Activated CD8-positive, alpha-beta T cell treated with anti-CD3 and anti-CD28 coated beads for 36 hours (primary cell): ENCODE measurements at regions not wholly inside any gene's neighbourhood (a gene's known extent, or its start where the extent isn't known, plus 50 kb on each side); places are given as distances from the start of the nearest gene placed in this dataset.
"Not testable (repeated sequence)": the region's sequence is repeated elsewhere in the genome, so short reads cannot be mapped to it uniquely, and the experiment has no call there.

Experiments used
- ATAC-seq: fragments of 200-7000 bp; cut with Tn5 transposase; one replicate; pipeline ENCODE4 v1.10.0; 2021; ENCODE audit warnings: mild to moderate bottlenecking, moderate library complexity
- CTCF ChIA-PET: fragments of 350-600 bp; sonication (Branson Sonifier 250); formaldehyde crosslinking; loops from one replicate; lab custom pipeline; 2021; ENCODE audit warnings: antibody characterized with exemption; lab: Charles Lee
- POLR2A ChIA-PET: fragments of 350-600 bp; sonication (Branson Sonifier 250); formaldehyde crosslinking; loops from one replicate; lab custom pipeline; 2021; ENCODE audit warnings: antibody characterized with exemption; lab: Charles Lee
- DNase-seq: peaks from one replicate; pipeline ENCODE4 v3.0.0-alpha.2; 2020
- H3K27ac Mint-ChIP-seq: one replicate; pipeline ENCODE4 v1.8.0; 2021; ENCODE audit warnings: mild to moderate bottlenecking, mixed read lengths
- H3K27me3 Mint-ChIP-seq: one replicate; pipeline ENCODE4 v1.8.0; 2021; ENCODE audit warnings: mixed read lengths
- H3K36me3 Mint-ChIP-seq: one replicate; pipeline ENCODE4 v1.8.0; 2021; ENCODE audit warnings: low read depth, mixed read lengths
- H3K4me1 Mint-ChIP-seq: one replicate; pipeline ENCODE4 v1.8.0; 2021; ENCODE audit warnings: low read depth, mixed read lengths
- H3K4me3 Mint-ChIP-seq: one replicate; pipeline ENCODE4 v1.8.0; 2021; ENCODE audit warnings: mild to moderate bottlenecking, moderate library complexity, mixed read lengths
- H3K9me3 Mint-ChIP-seq: one replicate; pipeline ENCODE4 v1.8.0; 2021; ENCODE audit warnings: mixed read lengths
- intact Hi-C: fragments of 100-400 bp; cut with micrococcal nuclease; formaldehyde crosslinking; loops from one replicate; pipeline ENCODE4 v1.10.0; 2022
- TF ChIP-seq, protein P1 (sequence below): fragments of 200-600 bp; IDR thresholded peaks from one replicate; pipeline ENCODE4 v1.8.0; 2022; ENCODE audit warnings: antibody characterized with exemption, mild to moderate bottlenecking

DNA sequence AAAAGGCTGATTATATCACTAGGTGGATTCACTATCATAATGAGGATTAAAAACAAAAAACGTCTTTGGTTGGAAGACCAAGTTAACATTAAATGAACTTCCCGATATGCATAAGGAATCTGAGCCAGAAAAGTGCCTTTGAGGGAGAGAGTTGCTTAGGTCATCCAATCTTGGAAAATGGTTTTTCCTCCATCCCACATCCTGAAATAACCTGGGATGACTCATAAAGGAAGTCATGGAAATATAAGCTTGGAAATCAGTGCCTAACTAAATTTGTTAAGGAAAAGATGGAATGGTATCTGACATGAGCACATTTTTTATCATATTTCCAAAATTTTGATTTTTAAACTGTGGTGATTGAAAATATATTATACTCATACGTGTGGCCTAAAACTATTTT is 66.0 kb downstream of the KBTBD8 start:
- intact Hi-C loops, result no loop called here
- ChIA-PET CTCF (interaction anchor here (1.0 kb wide), 1 partner anchor 50 kb away, joined by 3 read pairs; no protein-coding TSS in a partner anchor), POLR2A (no interaction called here)
- Mint-ChIP-seq H3K4me3 (no peak overlapping the region), H3K27me3 (peaks cover 5% of the 10 kb centered on the region), H3K9me3 (peaks cover 6% of the 10 kb centered on the region), H3K27ac (no peak overlapping the region), H3K36me3 (peaks cover 3% of the 10 kb centered on the region), H3K4me1 (no peaks in the 10 kb centered on the region)
- no peak for DNase-seq
- TF ChIP-seq, protein P1, sequence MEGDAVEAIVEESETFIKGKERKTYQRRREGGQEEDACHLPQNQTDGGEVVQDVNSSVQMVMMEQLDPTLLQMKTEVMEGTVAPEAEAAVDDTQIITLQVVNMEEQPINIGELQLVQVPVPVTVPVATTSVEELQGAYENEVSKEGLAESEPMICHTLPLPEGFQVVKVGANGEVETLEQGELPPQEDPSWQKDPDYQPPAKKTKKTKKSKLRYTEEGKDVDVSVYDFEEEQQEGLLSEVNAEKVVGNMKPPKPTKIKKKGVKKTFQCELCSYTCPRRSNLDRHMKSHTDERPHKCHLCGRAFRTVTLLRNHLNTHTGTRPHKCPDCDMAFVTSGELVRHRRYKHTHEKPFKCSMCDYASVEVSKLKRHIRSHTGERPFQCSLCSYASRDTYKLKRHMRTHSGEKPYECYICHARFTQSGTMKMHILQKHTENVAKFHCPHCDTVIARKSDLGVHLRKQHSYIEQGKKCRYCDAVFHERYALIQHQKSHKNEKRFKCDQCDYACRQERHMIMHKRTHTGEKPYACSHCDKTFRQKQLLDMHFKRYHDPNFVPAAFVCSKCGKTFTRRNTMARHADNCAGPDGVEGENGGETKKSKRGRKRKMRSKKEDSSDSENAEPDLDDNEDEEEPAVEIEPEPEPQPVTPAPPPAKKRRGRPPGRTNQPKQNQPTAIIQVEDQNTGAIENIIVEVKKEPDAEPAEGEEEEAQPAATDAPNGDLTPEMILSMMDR, result no peak
- ATAC-seq, result no peak

DNA sequence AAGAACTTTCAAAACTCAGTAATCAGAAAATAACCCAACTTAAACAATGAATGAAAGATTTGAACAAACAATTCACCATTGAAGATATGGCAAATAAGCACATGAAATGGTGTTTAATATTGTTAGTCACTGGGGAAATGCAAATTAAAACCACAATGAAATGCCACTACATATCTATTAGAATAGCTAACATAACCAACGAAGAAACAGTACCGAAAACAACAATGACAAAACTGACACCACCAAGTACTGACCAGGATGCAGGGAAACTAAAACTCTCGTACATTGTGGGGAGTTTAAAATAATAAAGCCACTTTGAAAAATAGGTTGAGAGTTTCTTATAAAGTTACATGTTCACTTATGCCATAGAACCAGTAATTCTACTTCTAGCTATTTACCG is 69.1 kb downstream of the KBTBD8 start:
- Mint-ChIP-seq H3K9me3 (no peaks in the 10 kb centered on the region), H3K36me3 (no peaks in the 10 kb centered on the region), H3K27me3 (peaks cover 2% of the 10 kb centered on the region), H3K27ac (no peak overlapping the region), H3K4me1 (no peaks in the 10 kb centered on the region), H3K4me3 (no peak overlapping the region)
- intact Hi-C loops, result no loop called here
- CTCF ChIA-PET, result interaction anchor here (1.9 kb wide), 1 partner anchor 129 kb away, joined by 6 read pairs; no protein-coding TSS in a partner anchor
- no peak for ATAC-seq
- TF ChIP-seq, protein P1, result no peak
- DNase-seq, result no peak
- POLR2A ChIA-PET, result no interaction called here

DNA sequence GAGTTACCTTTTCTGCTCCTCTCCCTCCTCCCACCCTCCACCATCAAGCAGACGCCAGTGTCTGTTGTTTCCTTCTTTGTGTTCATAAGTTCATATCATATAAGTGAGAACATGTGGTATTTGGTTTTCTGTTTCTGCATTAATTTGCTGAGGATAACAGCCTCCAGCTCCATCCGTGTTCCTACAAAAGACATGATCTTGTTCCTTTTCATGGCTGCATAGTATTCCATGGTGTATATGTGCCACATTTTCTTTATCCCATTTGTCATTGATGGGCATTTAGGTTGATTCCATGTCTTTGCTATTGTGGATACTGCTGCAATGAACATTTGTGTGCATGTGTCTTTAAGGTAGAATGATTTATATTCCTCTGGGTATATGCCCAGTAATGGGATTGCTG is 74.5 kb downstream of the KBTBD8 start:
- H3K4me3 Mint-ChIP-seq, intact Hi-C loops, H3K27me3 Mint-ChIP-seq, POLR2A ChIA-PET, H3K27ac Mint-ChIP-seq, ATAC-seq, H3K9me3 Mint-ChIP-seq, H3K36me3 Mint-ChIP-seq, DNase-seq: not testable (repeated sequence)
- CTCF ChIA-PET, result interaction anchor here (1.5 kb wide), 1 partner anchor 100 kb away, joined by 5 read pairs; no protein-coding TSS in a partner anchor
- H3K4me1 Mint-ChIP-seq, result peaks cover 10% of the 10 kb centered on the region

- Mint-ChIP-seq H3K36me3 (peaks cover 1% of the 10 kb centered on the region), H3K27ac (no peak overlapping the region), H3K9me3 (peaks cover 5% of the 10 kb centered on the region), H3K4me3 (no peak overlapping the region), H3K4me1 (peaks cover 14% of the 10 kb centered on the region), H3K27me3 (no peaks in the 10 kb centered on the region)
- intact Hi-C loops, result no loop called here
- ATAC-seq, result no peak
- no peak for DNase-seq
- POLR2A ChIA-PET, result no interaction called here
- CTCF ChIA-PET, result interaction anchor here (1.5 kb wide), 1 partner anchor 102 kb away, joined by 5 read pairs; no protein-coding TSS in a partner anchor
- TF ChIP-seq, protein P1, result no peak
Measured at GRCh38 chr3:67073812-67074211, 75.7 kb downstream of the KBTBD8 start.

GRCh38 chr3:67075295-67075694 is 77.2 kb downstream of the KBTBD8 start:
- peaks cover 5% of the 10 kb centered on the region for H3K9me3 Mint-ChIP-seq
- no peak overlapping the region for H3K4me3 Mint-ChIP-seq
- DNase-seq (peak; percentile 11), ATAC-seq (no peak)
- ChIA-PET CTCF (interaction anchor here (1.1 kb wide), 1 partner anchor 103 kb away, joined by 7 read pairs; no protein-coding TSS in a partner anchor), POLR2A (no interaction called here)
- H3K4me1 Mint-ChIP-seq, result peaks cover 14% of the 10 kb centered on the region
- no peak overlapping the region for H3K27ac Mint-ChIP-seq
- peaks cover 1% of the 10 kb centered on the region for H3K36me3 Mint-ChIP-seq
- intact Hi-C loops, result no loop called here
- H3K27me3 Mint-ChIP-seq, result peaks cover 2% of the 10 kb centered on the region
- TF ChIP-seq, protein P1, result no peak
